WERI-Rb-1 (cell line): ENCODE measurements at regions not wholly inside any gene's neighbourhood (a gene's known extent, or its start where the extent isn't known, plus 50 kb on each side); places are given as distances from the start of the nearest gene placed in this dataset.

Experiments
- DNase-seq: peaks from one replicate; pipeline ENCODE4 v3.0.0-alpha.2; 2020
- H3K27ac ChIP-seq: fragments of 250-450 bp; sonication (Bioruptor Pico); 2 replicates; pipeline ENCODE4 v1.5.1; 2020; ENCODE audit warnings: mild to moderate bottlenecking, moderate library complexity
- H3K27me3 ChIP-seq: fragments of 250-450 bp; sonication (Bioruptor Pico); 2 replicates; pipeline ENCODE4 v1.5.1; 2021; ENCODE audit warnings: mild to moderate bottlenecking, low read depth, moderate library complexity; ENCODE audit not compliant: insufficient read depth, severe bottlenecking
- H3K36me3 ChIP-seq: fragments of 250-450 bp; sonication (Bioruptor Pico); 2 replicates; pipeline ENCODE4 v1.5.1; 2020; ENCODE audit warnings: mild to moderate bottlenecking, moderate library complexity
- H3K4me3 ChIP-seq: 2 replicates; pipeline ENCODE4 v1.5.1; 2011; ENCODE audit warnings: low read depth, mild to moderate bottlenecking, control low read depth, low read length
- H3K9me3 ChIP-seq: fragments of 250-450 bp; sonication (Bioruptor Pico); 2 replicates; pipeline ENCODE4 v1.5.1; 2021; ENCODE audit warnings: mild to moderate bottlenecking, moderate library complexity; ENCODE audit not compliant: severe bottlenecking
- TF ChIP-seq, protein P1 (sequence below): IDR thresholded peaks from 2 replicates; pipeline ENCODE4 v1.5.1; 2011; ENCODE audit warnings: low read depth, mild to moderate bottlenecking, control low read depth, inconsistent platforms, low read length

GRCh38 chr18:73552171-73552570 lies 595.5 kb downstream of the FBXO15 start:
- no peak overlapping the region for H3K4me3 ChIP-seq
- peak overlapping the region; percentile 92 for H3K27ac ChIP-seq
- no peaks in the 10 kb centered on the region for H3K9me3 ChIP-seq
- no peaks in the 10 kb centered on the region for H3K36me3 ChIP-seq
- TF ChIP-seq, protein P1, sequence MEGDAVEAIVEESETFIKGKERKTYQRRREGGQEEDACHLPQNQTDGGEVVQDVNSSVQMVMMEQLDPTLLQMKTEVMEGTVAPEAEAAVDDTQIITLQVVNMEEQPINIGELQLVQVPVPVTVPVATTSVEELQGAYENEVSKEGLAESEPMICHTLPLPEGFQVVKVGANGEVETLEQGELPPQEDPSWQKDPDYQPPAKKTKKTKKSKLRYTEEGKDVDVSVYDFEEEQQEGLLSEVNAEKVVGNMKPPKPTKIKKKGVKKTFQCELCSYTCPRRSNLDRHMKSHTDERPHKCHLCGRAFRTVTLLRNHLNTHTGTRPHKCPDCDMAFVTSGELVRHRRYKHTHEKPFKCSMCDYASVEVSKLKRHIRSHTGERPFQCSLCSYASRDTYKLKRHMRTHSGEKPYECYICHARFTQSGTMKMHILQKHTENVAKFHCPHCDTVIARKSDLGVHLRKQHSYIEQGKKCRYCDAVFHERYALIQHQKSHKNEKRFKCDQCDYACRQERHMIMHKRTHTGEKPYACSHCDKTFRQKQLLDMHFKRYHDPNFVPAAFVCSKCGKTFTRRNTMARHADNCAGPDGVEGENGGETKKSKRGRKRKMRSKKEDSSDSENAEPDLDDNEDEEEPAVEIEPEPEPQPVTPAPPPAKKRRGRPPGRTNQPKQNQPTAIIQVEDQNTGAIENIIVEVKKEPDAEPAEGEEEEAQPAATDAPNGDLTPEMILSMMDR = no peak
- H3K27me3 ChIP-seq = no peaks in the 10 kb centered on the region
- DNase-seq = peak; percentile 77

GRCh38 chr18:73551211-73551610 lies 596.4 kb downstream of the FBXO15 start:
- H3K9me3 ChIP-seq = no peaks in the 10 kb centered on the region
- peak overlapping the region; percentile 26 for H3K4me3 ChIP-seq
- H3K36me3 ChIP-seq = no peaks in the 10 kb centered on the region
- H3K27ac ChIP-seq = peak overlapping the region; percentile 92
- H3K27me3 ChIP-seq = no peaks in the 10 kb centered on the region
- DNase-seq = peak; percentile 75
- TF ChIP-seq, protein P1 = no peak

DNA sequence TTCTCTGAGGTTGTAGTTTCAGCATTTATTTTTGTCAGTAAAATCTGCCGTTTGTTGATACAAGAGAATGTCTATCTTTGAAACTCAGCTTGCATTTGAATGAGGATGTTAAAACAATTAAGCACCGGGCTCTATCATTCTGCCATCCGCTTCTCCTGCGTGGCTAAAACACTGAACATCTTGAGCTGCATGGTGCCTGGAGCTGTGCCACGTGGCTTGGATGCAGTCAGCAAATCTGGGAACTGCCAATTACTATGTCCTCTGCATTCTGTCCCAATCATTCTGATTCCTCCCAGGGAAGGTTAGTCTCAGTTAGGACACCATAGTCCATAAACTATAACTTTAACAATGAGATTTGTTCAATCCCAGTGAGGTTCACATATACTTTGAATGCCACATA lies 598.4 kb downstream of the FBXO15 start:
- Histone ChIP-seq H3K27me3 (no peaks in the 10 kb centered on the region), H3K9me3 (no peaks in the 10 kb centered on the region), H3K27ac (no peak overlapping the region), H3K4me3 (no peak overlapping the region), H3K36me3 (no peaks in the 10 kb centered on the region)
- DNase-seq = no peak
- TF ChIP-seq, protein P1 = no peak

DNA sequence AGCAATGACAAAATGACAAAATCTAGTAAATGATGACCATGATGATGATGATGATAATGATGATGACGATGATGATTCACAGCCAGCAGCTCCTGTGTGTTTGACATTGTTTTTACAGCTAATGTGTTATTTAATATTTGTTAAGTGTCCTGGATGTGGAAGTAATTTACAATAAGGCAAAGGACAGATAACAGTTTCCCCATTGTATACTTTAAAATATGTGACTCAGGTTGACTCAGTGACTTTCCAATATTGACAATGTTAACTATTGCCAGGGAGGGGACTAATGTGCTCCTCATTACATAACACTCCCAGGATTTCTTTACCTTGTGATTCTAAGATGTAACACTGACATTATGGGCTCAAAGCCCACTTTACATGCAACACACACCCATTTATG lies 602.2 kb downstream of the FBXO15 start:
- no peaks in the 10 kb centered on the region for H3K27me3 ChIP-seq
- no peak for DNase-seq
- no peak overlapping the region for H3K4me3 ChIP-seq
- no peaks in the 10 kb centered on the region for H3K36me3 ChIP-seq
- no peaks in the 10 kb centered on the region for H3K9me3 ChIP-seq
- TF ChIP-seq, protein P1 = no peak
- H3K27ac ChIP-seq = no peak overlapping the region

- Histone ChIP-seq H3K27me3 (no peaks in the 10 kb centered on the region), H3K27ac (no peak overlapping the region), H3K9me3 (no peaks in the 10 kb centered on the region), H3K36me3 (no peaks in the 10 kb centered on the region), H3K4me3 (no peak overlapping the region)
- DNase-seq = no peak
- TF ChIP-seq, protein P1 = no peak
Measured at GRCh38 chr18:73544617-73545016, 603.0 kb downstream of the FBXO15 start.

DNA sequence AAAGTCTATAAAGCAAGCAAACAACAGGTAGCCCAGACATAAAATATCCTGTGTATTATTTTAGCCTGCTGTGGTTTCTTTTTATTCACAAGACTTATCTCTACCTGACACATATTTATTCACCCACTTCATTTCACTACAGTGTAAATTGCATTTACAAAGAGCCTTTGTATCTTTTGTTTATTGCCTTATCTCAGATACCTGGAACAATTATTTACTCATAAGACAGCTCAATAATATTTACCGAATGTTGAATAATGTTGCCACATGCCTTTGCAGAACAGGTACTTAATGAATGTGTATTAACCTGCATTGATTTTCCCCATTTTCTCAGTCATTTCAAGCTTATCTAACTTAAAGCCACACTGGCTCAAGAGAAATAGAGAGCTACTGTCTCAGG lies 603.6 kb downstream of the FBXO15 start:
- no peak for DNase-seq
- TF ChIP-seq, protein P1 = no peak
- H3K27ac ChIP-seq = no peak overlapping the region
- H3K9me3 ChIP-seq = no peaks in the 10 kb centered on the region
- H3K27me3 ChIP-seq = no peaks in the 10 kb centered on the region
- H3K4me3 ChIP-seq = no peak overlapping the region
- no peaks in the 10 kb centered on the region for H3K36me3 ChIP-seq
